ENCODE measurements at regions not wholly inside any gene's neighbourhood (a gene's known extent, or its start where the extent isn't known, plus 50 kb on each side); places are given as distances from the start of the nearest gene placed in this dataset.
"Not testable (repeated sequence)": the region's sequence is repeated elsewhere in the genome, so short reads cannot be mapped to it uniquely, and the experiment has no call there.

GRCh38 chrX:960821-961220 is 251.6 kb downstream of the CRLF2 start:
- no peaks in the 10 kb centered on the region for H3K4me1 ChIP-seq
- no peaks in the 10 kb centered on the region for H3K36me3 ChIP-seq
- intact Hi-C loops (cut with DNase I): no loop called here
- 34% methylated on average over 5 of the region's 8 CpGs for WGBS (ENCODE audit: insufficient coverage, low coverage, low lambda C conversion rate, missing lambda C conversion rate)
- H3K9me3 ChIP-seq: no peaks in the 10 kb centered on the region
- no peaks in the 10 kb centered on the region for H3K27me3 ChIP-seq
- no peak for TF ChIP-seq CTCF (IDR thresholded peaks at IDR 0.05)
- TF ChIP-seq POLR2A (IDR thresholded peaks at IDR 0.05): no peak
- no peak overlapping the region for H3K4me3 ChIP-seq
- DNase-seq (peak in 1 of 3 donors; percentile 14), ATAC-seq (no peak)
- H3K27ac ChIP-seq: no peak overlapping the region

GRCh38 chrX:959595-959994 is 252.9 kb downstream of the CRLF2 start:
- Histone ChIP-seq H3K4me1 (no peaks in the 10 kb centered on the region), H3K36me3 (no peaks in the 10 kb centered on the region), H3K9me3 (no peaks in the 10 kb centered on the region), H3K27ac (no peak overlapping the region), H3K4me3 (no peak overlapping the region), H3K27me3 (no peaks in the 10 kb centered on the region)
- DNase-seq (no peak), ATAC-seq (no peak)
- 51% methylated on average over 10 of the region's 10 CpGs for WGBS (ENCODE audit: insufficient coverage, low coverage, low lambda C conversion rate, missing lambda C conversion rate)
- intact Hi-C loops (cut with DNase I): no loop called here
- TF ChIP-seq CTCF (IDR thresholded peaks at IDR 0.05): no peak
- no peak for TF ChIP-seq POLR2A (IDR thresholded peaks at IDR 0.05)

- H3K36me3 ChIP-seq; H3K27me3 ChIP-seq; H3K4me1 ChIP-seq; H3K9me3 ChIP-seq; H3K27ac ChIP-seq; intact Hi-C loops (cut with DNase I); ATAC-seq; DNase-seq; H3K4me3 ChIP-seq: not testable (repeated sequence)
- 45% methylated on average over 1 of the region's 1 CpG for WGBS (ENCODE audit: insufficient coverage, low coverage, low lambda C conversion rate, missing lambda C conversion rate)
Measured at GRCh38 chrX:955168-955781, 257.2 kb downstream of the CRLF2 start.

- ATAC-seq: no peak
- H3K9me3 ChIP-seq: no peaks in the 10 kb centered on the region
Measured at GRCh38 chrX:953879-954482, 258.5 kb downstream of the CRLF2 start.

More at GRCh38 chrX:953879-954482, 258.5 kb downstream of the CRLF2 start:
- H3K36me3 ChIP-seq: no peaks in the 10 kb centered on the region
- no peak overlapping the region for H3K4me3 ChIP-seq
- H3K27ac ChIP-seq: no peak overlapping the region
- no peak for DNase-seq
- intact Hi-C loops (cut with DNase I): no loop called here
- no peaks in the 10 kb centered on the region for H3K4me1 ChIP-seq
- H3K27me3 ChIP-seq: no peaks in the 10 kb centered on the region
- TF ChIP-seq CTCF (IDR thresholded peaks at IDR 0.05): no peak
- no peak for TF ChIP-seq POLR2A (IDR thresholded peaks at IDR 0.05)
